ENCODE measurements at regions not wholly inside any gene's neighbourhood (a gene's known extent, or its start where the extent isn't known, plus 50 kb on each side); places are given as distances from the start of the nearest gene placed in this dataset.

- H3K27me3 ChIP-seq = no peaks in the 10 kb centered on the region
- no peak for DNase-seq (ENCODE audit: low spot score in 2 of 2)
- no peaks in the 10 kb centered on the region for H3K9me3 ChIP-seq
- no peak overlapping the region for H3K4me3 ChIP-seq
- TF ChIP-seq POLR2AphosphoS5 (IDR thresholded peaks at IDR 0.05) (no peak), CTCF (IDR thresholded peaks at IDR 0.05) (no peak), POLR2A (IDR thresholded peaks at IDR 0.05) (no peak), EP300 (IDR thresholded peaks at IDR 0.05) (no peak)
- no peaks in the 10 kb centered on the region for H3K4me1 ChIP-seq
- no peak overlapping the region for H3K27ac ChIP-seq
- H3K36me3 ChIP-seq = no peaks in the 10 kb centered on the region
These were observed 1284.9 kb upstream of the NCAM2 start for GRCh38 chr21:19713313-19713712.

GRCh38 chr21:19724081-19724480, 1274.1 kb upstream of the NCAM2 start:
- TF ChIP-seq EP300 (IDR thresholded peaks at IDR 0.05) (no peak), CTCF (IDR thresholded peaks at IDR 0.05) (no peak), POLR2A (IDR thresholded peaks at IDR 0.05) (no peak), POLR2AphosphoS5 (IDR thresholded peaks at IDR 0.05) (no peak)
- no peak overlapping the region for H3K27ac ChIP-seq
- H3K4me1 ChIP-seq = no peaks in the 10 kb centered on the region
- H3K9me3 ChIP-seq = peaks cover 7% of the 10 kb centered on the region
- no peak for DNase-seq (ENCODE audit: low spot score in 2 of 2)
- no peak overlapping the region for H3K4me3 ChIP-seq
- 83% methylated on average over 1 of the region's 1 CpG for WGBS
- H3K27me3 ChIP-seq = no peaks in the 10 kb centered on the region
- no peaks in the 10 kb centered on the region for H3K36me3 ChIP-seq

GRCh38 chr21:19731251-19731650, 1267.0 kb upstream of the NCAM2 start:
- TF ChIP-seq POLR2AphosphoS5 (IDR thresholded peaks at IDR 0.05) (no peak), CTCF (IDR thresholded peaks at IDR 0.05) (no peak), EP300 (IDR thresholded peaks at IDR 0.05) (no peak), POLR2A (IDR thresholded peaks at IDR 0.05) (no peak)
- WGBS = 46% methylated on average over 2 of the region's 2 CpGs
- no peak for DNase-seq (ENCODE audit: low spot score in 2 of 2)
- Histone ChIP-seq H3K9me3 (peaks cover 4% of the 10 kb centered on the region), H3K4me3 (no peak overlapping the region), H3K27ac (no peak overlapping the region), H3K4me1 (no peaks in the 10 kb centered on the region), H3K36me3 (no peaks in the 10 kb centered on the region), H3K27me3 (no peaks in the 10 kb centered on the region)

- Histone ChIP-seq H3K36me3 (no peaks in the 10 kb centered on the region), H3K27me3 (no peaks in the 10 kb centered on the region), H3K9me3 (peaks cover 4% of the 10 kb centered on the region), H3K27ac (no peak overlapping the region), H3K4me1 (no peaks in the 10 kb centered on the region), H3K4me3 (no peak overlapping the region)
- no peak for DNase-seq (ENCODE audit: low spot score in 2 of 2)
- TF ChIP-seq CTCF (IDR thresholded peaks at IDR 0.05) (no peak), EP300 (IDR thresholded peaks at IDR 0.05) (no peak), POLR2AphosphoS5 (IDR thresholded peaks at IDR 0.05) (no peak), POLR2A (IDR thresholded peaks at IDR 0.05) (no peak)
- 94% methylated on average over 19 of the region's 19 CpGs for WGBS
These were observed 1238.4 kb upstream of the NCAM2 start for GRCh38 chr21:19759836-19760235.

GRCh38 chr21:19767546-19767945, 1230.7 kb upstream of the NCAM2 start:
- H3K9me3 ChIP-seq = no peaks in the 10 kb centered on the region
- H3K27ac ChIP-seq = no peak overlapping the region
- 45% methylated on average over 1 of the region's 1 CpG for WGBS
- no peaks in the 10 kb centered on the region for H3K27me3 ChIP-seq
- TF ChIP-seq POLR2AphosphoS5 (IDR thresholded peaks at IDR 0.05) (no peak), EP300 (IDR thresholded peaks at IDR 0.05) (no peak), CTCF (IDR thresholded peaks at IDR 0.05) (no peak), POLR2A (IDR thresholded peaks at IDR 0.05) (no peak)
- no peak overlapping the region for H3K4me3 ChIP-seq
- no peak for DNase-seq (ENCODE audit: low spot score in 2 of 2)
- no peaks in the 10 kb centered on the region for H3K4me1 ChIP-seq
- H3K36me3 ChIP-seq = no peaks in the 10 kb centered on the region
